ENCODE measurements at regions not wholly inside any gene's neighbourhood (a gene's known extent, or its start where the extent isn't known, plus 50 kb on each side); places are given as distances from the start of the nearest gene placed in this dataset.

DNA sequence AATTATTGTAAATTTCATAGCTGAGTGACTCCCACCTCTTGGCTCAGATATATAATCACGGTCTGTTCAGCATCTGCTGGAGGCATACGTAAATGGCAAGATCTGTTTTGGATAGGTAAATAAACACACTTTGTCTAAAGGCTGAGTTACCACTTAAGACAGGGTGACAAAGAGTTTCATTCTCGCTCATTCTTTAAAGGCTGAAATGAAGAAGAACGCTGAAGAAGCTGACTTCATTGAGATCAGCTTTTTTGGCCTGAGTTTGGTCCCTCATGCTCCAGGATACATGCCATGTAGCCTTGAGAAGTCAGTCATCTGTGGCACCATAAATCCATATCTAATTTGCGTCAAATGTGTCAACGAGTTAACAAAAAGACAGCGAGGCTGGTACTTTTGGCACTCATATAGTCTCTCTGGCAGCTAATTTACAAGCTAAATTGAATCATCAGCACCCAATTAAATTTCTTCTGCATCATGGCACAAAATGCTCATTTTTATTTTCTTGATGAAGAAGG is 309.9 kb downstream of the GPAM start:
- TF ChIP-seq POLR2A (IDR thresholded peaks at IDR 0.05) (no peak), CTCF (IDR thresholded peaks at IDR 0.05) (no peak)
